Skeletal muscle cell (primary cell): ENCODE measurements at regions not wholly inside any gene's neighbourhood (a gene's known extent, or its start where the extent isn't known, plus 50 kb on each side); places are given as distances from the start of the nearest gene placed in this dataset.

Experiments used
- DNase-seq: peaks from one replicate; pipeline ENCODE4 v3.0.0-alpha.2; 2010; ENCODE audit warnings: low read depth
- H3K4me3 ChIP-seq: 2 replicates; pipeline ENCODE4 v1.5.1; 2011; ENCODE audit warnings: low read depth, mild to moderate bottlenecking, control low read depth, low read length, moderate library complexity

DNA sequence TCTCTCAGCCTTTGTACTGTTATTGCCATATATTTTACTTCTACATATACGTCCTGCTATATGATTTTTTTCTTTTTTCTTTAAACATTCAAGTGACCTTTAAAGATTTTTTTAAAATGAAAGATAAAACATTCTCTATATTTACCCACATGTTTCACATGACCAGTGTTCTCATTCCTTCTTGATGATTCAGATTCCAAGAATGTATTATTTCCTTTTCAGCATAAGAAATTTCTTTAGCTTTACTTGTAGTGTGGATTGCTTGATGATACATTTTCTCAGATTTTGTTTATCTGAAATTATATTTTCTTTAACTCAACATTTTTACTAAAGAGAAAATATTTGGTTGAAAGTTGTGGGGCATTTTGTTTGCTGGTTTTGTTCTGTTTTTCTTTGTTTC, 792.1 kb downstream of the BRINP1 start:
- no peak overlapping the region for H3K4me3 ChIP-seq
- peak; percentile 28 for DNase-seq

DNA sequence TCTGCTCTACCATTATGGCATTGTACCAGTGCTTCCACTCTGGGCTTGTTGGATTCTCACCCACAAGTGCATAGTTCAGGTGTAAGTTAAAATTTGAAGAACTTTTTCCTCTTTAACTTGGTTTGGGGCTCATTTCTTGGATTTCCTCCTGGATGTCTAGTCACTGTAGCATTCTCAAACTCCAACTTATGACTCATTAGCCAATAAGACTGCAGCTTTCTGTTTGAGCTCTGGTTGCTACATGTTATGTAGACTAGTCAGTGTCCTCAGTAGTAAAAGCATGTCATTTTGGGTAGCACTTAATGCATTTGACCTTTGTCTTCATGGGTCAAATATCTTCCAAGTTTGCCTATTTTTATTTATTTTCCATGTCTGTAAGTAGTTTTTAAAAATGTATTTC, 790.8 kb downstream of the BRINP1 start:
- peak; percentile 43 for DNase-seq
- no peak overlapping the region for H3K4me3 ChIP-seq

DNA sequence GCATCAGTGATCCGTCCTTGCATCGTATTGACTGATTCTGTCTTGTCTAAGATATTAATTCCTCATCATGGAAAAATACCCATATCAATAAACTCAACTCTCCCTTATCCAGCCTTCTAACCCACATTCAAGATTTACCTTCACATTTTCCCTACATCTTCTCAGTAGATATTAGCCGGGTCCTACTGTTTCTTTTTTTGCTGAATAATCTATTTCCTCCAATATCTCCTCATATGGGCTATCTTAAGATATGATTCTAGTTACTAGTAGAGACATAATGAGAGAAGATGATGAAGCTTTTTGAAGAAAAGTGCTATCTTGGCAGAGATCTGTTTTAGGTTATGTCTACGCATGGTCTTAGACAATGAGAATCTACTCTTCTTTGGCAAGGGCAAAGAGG, 785.8 kb downstream of the BRINP1 start:
- no peak for DNase-seq

DNA sequence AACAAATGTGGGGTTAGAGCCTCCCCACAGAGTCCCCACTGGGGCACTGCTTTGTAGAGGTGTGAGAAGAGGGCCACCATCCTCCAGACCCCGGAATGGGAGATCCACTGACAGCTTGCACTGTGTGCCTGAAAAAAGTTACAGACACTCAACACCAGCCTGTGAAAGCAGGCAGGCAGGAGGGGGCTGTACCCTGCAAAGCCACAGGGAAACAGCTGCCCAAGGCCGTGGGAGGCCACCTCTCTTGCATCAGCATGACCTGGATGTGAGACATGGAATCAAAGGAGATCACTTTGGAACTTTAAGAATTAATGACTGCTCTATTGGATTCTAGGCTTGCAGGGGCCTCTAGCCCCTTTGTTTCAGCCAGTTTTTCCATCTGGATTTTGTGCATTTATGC, 782.3 kb downstream of the BRINP1 start:
- no peak overlapping the region for H3K4me3 ChIP-seq

More for the DNA sequence above, 785.8 kb downstream of the BRINP1 start:
- no peak overlapping the region for H3K4me3 ChIP-seq

DNA sequence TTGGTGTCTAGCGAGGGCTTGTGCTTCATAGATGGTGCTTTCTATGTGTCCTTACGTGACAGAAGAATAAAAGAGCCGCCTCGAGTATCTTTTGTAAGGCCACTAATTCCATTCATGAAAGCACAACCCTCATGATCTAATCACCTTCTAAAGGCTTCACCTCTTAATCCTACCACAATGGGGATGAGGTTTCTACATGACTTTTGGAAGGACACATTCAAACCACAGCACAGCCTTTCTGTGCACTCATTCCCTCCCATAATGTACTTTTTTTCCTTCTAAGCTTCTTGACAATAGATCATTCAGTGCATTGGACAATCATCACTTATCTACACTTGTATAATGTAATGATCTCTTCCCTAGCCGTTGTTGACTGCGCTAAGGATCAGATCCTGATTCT, 774.8 kb downstream of the BRINP1 start:
- no peak overlapping the region for H3K4me3 ChIP-seq

More for the DNA sequence above, 782.3 kb downstream of the BRINP1 start:
- DNase-seq = no peak

DNA sequence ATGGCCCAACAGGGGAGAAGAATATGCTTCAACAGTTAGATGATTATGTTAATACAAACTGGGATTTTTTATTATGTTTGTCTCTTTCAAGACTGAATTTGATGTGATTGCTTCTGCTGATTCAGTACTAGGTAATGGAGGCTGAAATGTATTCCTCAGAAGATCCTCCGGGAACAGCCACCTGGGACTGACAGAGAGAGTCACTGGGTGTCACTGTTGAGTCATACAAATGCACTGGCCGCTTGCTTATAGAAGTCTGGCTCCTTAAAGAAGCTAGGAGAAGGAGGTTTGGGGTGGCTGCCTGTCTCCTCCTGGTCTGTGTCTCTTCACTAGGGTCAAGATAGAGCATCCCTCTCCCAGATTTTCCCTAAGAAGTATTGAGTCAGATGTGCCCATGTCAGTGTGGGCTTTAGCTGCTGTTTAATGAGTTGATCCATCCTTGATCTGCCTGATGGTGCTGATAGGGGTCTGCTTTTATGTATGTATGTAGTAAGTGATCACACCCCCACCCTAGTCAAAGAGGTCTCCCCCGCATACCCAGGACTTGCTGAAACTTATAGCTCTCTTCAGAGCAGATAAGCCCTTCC, 773.4 kb downstream of the BRINP1 start:
- no peak for DNase-seq
- H3K4me3 ChIP-seq = no peak overlapping the region

More for the DNA sequence above, 774.8 kb downstream of the BRINP1 start:
- DNase-seq = no peak

DNA sequence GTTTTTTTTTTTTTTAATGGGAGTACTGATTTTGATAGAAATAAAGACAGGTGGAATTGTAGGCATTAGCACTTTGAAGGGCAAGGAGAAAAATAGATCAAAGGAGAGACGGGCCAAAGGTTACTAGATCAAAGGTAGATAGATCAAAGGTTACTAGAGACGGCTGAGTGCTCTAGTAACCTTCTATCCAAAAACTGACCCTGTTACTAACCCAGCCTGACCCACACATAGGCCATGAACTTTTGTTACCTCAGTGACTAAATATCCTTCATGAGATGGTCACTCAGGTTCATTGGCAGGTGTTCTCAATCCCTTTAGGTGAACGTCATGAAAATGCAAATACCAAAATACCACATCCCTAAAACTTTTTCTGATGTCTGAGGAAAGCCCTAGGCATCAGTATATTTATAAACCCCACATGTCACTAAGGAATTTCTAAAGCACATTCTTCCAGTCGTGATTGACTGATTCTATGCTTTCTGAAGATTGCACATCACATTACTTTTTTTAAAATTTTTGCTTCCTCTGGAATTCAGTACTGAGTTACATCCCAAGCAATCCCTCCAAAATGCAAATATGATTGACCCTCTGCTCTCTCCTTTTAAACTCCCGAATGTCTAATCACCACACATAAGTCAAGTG, 772.7 kb downstream of the BRINP1 start:
- no peak for DNase-seq
- no peak overlapping the region for H3K4me3 ChIP-seq

DNA sequence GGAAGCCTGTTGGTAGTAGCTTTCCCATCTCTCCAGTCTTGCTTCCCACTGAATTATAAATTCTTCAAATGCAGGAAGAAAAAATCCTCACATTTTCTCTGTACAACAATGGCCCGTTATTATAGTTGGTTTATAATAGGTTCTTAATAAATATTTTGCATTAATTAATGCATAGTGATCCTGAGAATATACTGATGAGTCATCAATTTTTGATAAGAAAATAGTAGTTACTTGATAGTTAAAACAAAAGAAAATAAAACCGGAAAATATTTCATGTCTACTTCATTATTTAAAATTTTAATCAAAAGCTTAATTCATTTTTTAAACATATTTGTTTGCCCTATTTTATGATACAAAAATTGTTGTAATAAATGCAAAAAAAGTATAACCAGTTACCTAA, 762.6 kb downstream of the BRINP1 start:
- H3K4me3 ChIP-seq = no peak overlapping the region
- DNase-seq = no peak

DNA sequence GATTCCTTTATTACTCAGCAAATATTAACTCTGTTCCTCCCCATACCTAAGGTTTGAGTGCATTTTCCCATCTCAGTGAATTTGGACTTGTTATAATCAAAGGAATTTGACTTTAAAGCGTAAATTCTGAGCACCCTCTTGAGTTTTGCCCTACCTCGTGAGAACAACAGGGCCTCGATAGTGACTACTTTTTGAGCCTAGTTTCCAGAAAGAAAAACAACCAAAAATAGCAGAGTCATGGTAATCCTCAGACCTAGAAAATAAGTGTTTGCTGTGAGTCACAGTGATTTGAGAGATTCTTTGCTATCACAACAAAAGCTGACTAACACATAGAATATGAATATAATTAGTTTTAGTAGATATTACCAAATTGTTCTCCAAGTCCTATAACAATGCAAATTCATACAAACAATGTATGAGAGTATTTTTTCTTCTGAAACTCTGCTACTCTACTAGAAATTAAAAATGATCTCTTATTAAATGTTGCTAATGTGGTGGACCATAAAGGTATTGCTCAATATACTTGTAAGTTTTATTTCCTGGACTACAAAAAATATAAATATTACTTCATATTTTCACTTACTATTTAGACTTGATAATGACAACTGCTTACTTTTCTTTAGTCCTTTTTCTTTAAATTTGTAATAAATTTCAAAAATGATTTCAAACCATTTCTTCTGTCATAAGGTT, 759.7 kb downstream of the BRINP1 start:
- H3K4me3 ChIP-seq = no peak overlapping the region
- DNase-seq = peak; percentile 20

DNA sequence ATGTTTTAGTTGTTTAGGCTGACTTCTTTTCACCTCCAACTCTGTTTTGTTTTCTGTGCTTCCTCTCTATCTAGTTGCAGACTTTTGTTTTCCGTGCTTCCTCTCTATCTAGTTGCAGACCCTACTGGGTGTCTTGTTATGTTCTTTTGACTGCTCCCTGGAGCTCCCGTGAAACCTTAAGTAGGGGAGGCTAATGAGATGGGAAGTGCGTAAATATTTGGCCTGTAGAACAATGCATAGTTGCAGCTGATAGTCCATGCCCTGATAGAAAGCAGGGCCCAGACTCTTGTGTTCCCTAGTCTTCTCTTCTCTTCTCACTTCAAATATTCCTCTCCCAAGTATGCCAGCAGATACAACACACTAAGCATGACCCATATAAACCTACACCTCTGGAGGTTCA, 757.0 kb downstream of the BRINP1 start:
- no peak for DNase-seq
- H3K4me3 ChIP-seq = no peak overlapping the region

DNA sequence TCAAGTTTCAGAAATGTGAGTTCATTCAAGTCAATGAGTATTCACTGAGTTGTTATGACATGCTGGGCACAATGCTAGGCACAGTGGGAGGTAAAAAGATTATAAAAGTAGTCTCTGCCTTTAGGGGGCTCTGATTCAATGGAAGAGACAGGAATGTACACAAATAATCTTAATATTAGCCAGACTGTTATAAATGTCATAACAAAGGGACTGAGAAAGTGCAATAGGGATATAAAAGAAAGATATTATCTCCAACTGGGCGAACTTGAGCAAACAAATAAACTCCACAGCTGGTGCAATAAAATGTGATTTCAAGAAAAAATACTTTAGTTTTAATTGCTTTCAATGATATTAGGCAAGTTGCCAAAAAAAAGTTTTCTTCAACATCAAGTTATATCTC, 755.2 kb downstream of the BRINP1 start:
- DNase-seq = no peak
- H3K4me3 ChIP-seq = no peak overlapping the region

DNA sequence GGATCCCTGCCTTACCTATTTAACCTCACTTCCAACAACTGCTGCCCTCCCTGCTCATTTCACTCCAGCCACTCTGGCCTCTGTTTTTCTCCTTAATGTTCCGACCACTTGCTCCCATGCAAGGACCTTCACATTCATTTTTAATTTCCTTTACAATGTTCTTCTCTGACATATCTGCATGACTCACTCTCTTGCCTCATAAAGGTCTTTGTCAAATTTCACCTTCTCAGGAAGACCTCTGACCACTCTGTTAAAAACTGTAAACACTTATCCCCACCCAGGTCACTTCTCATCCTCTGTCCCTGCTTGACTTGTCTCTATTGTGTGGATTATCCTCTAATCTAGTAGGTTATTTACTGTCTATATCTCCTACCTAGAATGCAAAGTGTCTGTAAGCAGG, 751.2 kb downstream of the BRINP1 start:
- H3K4me3 ChIP-seq = no peak overlapping the region
- no peak for DNase-seq

DNA sequence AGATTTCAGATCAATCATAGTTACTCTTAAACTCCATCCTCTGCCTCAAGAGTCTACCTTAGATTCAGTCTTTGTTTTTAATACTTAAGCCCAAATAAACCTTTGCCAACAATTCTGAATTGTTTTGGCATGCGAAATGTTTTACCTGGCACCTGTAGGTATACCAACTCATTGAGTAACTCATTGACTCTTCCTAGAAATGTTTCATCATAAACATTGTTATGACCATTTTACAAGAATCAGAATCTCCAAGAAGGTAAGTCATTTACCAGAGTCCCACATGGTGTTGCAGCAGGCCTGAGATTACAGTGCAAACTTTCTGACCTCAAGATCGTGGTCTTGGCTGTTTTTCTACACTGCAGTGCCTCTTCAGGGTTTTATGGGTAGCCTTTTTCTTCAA, 750.4 kb downstream of the BRINP1 start:
- no peak overlapping the region for H3K4me3 ChIP-seq
- DNase-seq = no peak

DNA sequence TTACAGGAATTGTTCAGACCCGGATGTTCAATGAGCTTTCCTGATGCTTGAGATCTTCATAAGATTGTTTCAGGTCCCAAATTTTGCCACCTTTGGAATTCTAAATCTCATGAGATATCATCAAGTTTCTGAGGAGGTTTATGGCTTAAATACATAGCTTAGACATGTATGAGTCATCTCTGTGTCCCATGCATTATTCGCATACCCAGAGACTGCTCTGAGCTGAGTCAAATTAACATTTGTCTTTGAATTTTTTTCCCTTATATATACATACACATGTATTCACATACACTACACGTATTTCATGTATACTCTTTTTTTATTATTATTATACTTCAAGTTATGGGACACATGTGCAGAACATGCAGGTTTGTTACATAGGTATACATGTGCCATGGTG, 744.6 kb downstream of the BRINP1 start:
- H3K4me3 ChIP-seq = no peak overlapping the region
- no peak for DNase-seq

DNA sequence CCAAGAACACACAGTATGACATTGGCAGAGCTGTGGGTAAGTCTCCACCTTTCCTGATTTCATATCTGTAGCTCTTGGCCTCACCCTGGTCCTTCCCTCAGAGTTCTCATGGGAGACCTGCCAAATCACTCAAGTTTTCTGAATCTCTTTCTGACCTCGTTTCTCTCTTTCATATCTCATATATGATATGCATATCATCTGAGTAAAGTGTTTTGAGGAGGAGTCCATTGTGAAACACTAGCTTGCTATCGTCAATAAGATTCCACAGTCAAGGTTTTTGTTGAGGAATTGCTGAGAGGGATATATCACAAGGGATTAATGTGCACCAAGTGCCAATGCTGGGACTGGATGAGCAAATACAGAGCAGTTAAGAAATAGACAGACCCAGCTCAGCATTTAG, 739.2 kb downstream of the BRINP1 start:
- DNase-seq = no peak
- no peak overlapping the region for H3K4me3 ChIP-seq

DNA sequence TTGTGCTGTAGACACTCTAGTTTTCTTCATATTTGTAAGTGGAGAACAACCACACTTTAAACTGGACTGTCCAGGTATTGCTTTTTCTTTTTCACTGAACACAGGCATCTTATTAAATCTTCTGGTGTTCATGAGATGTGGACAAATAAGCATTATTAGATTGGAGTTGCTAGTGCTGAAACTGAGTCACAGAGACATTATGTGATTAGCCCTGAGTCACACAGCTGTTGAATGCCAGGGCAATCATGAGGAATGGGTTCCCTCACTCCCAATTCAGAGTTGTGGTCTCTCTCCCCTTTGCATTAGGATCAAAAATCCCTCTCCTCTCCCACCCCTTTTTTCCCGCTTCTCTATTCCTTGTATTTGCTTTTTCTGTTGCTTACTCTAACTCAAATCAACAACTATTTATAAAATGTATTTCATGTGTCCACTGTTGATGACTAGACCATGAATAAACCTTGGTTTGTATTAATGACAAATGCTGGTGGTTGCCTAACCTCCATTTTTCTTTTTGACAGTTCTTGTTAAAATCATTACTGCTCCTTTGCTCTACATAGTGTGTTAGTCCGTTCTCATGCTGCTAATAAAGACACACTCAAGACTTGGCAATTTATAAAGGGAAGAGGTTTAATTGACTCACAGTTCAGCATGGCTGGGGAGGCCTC, 738.2 kb downstream of the BRINP1 start:
- no peak for DNase-seq
- H3K4me3 ChIP-seq = no peak overlapping the region

DNA sequence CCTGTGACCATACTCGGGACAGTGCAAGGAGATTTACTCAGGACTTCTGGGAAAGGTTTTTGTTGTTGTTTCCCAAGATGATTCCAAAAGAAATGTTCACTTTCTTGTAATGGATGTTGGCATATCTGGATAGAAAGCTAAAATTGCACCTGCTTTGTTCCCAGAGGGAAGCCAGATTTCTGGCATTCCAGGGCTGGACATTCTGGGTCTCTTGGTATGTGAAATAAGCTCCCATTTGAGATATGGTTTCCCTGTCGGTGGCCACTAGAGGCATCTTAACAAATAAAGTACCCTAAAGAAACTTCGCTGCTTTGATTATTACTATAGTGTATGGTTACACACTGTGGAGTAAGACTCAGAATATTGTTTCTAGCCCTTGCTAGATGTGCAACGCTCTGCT, 737.3 kb downstream of the BRINP1 start:
- no peak for DNase-seq

DNA sequence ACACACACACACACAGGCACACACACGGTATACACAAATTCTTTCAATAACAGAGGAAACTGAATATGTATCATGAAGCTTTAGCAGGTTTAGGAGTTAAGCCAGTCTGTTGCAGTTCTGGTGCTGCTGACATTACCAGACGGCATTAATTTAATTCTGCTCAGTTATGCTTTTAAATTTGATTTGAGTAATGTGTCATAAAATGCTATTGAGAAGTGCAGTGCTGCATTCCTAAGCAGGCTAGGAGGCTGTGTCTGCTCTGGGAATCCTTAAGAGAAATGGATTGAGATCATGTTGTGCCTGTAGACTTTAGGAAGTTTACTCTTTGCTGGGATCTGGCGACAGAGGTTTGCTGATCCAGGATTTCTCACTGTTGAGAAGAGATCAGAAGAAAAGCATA, 733.8 kb downstream of the BRINP1 start:
- no peak overlapping the region for H3K4me3 ChIP-seq
- no peak for DNase-seq

More for the DNA sequence above, 737.3 kb downstream of the BRINP1 start:
- no peak overlapping the region for H3K4me3 ChIP-seq

DNA sequence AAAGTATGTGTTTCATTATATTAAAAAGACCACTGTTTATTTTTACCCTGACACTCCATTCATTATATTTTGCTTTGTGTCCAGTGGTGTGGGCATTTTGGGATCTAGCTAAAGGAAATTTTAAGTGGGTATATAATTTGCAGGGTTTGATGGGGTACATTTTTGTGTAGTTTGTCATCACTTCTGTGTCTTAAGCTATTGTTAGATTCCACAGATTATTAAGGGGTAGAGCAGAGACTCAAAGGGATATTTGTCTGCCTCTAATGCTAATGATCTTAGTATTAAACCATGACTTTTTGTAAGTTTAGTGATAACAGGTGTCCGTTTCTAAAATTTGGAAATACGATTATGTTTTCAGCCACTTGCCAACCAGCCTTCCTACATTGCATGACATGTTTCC, 731.6 kb downstream of the BRINP1 start:
- no peak overlapping the region for H3K4me3 ChIP-seq
- no peak for DNase-seq

DNA sequence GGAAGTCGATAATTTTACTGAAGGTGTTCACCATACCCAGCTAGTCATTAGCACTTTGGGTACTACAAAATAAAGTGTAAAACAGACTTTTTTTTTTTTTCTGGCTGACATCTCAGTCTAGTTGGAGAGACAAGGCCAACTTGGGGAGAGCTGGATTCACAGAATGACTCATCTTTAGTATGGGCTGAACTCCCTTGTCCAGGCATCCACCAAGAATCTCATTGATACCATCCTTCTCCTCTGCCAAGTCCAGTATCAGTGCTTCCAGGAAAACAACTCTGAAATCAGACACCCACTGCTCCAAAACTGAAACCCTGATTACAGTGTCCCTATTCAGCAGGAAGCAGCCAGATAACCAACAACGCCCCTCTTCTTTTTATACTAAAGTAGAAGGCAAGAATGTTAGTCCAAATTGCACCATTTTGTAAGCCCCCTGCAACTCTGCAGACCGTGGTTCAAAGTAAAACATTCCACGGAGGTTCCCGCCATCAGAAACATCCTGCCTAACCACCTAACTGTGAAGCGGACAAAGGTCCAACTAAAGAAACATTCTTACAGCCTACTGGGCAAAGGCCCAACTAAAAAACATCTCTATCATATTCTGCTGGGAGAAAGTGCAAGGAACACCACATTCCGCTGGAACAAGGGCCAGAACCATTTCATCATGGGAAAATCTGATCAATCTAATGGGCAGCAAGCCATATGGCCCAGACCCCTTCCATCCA, 728.2 kb downstream of the BRINP1 start:
- H3K4me3 ChIP-seq = no peak overlapping the region
- no peak for DNase-seq
